HEK293T (cell line): ENCODE measurements at regions not wholly inside any gene's neighbourhood (a gene's known extent, or its start where the extent isn't known, plus 50 kb on each side); places are given as distances from the start of the nearest gene placed in this dataset.

Source experiments
- CTCF ChIA-PET: fragments of 350-600 bp; formaldehyde crosslinking; extraction: SDS; loops from one replicate; lab custom pipeline; 2021; ENCODE audit warnings: antibody characterized with exemption, inconsistent platforms; lab: Yijun Ruan, JAX
- POLR2A ChIA-PET: fragments of 350-600 bp; formaldehyde crosslinking; extraction: SDS; loops from one replicate; lab custom pipeline; 2020; ENCODE audit warnings: antibody characterized with exemption, inconsistent platforms; lab: Yijun Ruan, JAX
- DNase-seq: peaks from one replicate; pipeline ENCODE4 v3.0.0; 2012; ENCODE audit warnings: mixed read lengths; ENCODE audit errors: extremely low spot score
- ARNT ChIP-seq: fragments of 450-650 bp; IDR thresholded peaks from 2 replicates; pipeline ENCODE4 v1.6.1; 2017; ENCODE audit warnings: mild to moderate bottlenecking
- BHLHE40 ChIP-seq: fragments of 450-650 bp; IDR thresholded peaks from 2 replicates; pipeline ENCODE4 v1.6.1; 2016; ENCODE audit warnings: mild to moderate bottlenecking, moderate library complexity, borderline replicate concordance
- CTBP1 ChIP-seq: fragments of 450-650 bp; IDR thresholded peaks from 2 replicates; pipeline ENCODE4 v1.6.1; 2016; ENCODE audit warnings: borderline replicate concordance
- ELF4 ChIP-seq: fragments of 450-650 bp; IDR thresholded peaks from 2 replicates; pipeline ENCODE4 v1.6.1; 2017; ENCODE audit warnings: antibody characterized with exemption
- FOXA1 ChIP-seq: fragments of 450-650 bp; IDR thresholded peaks from 2 replicates; pipeline ENCODE4 v1.6.1; 2016; ENCODE audit warnings: mild to moderate bottlenecking
- FOXK2 ChIP-seq: fragments of 450-650 bp; IDR thresholded peaks from 2 replicates; pipeline ENCODE4 v1.6.1; 2016; ENCODE audit warnings: mild to moderate bottlenecking
- FOXM1 ChIP-seq: fragments of 450-650 bp; IDR thresholded peaks from 2 replicates; pipeline ENCODE4 v1.6.1; 2017; ENCODE audit warnings: mild to moderate bottlenecking, borderline replicate concordance
- HDGF ChIP-seq: fragments of 450-650 bp; IDR thresholded peaks from 2 replicates; pipeline ENCODE4 v1.6.1; 2017; ENCODE audit warnings: antibody characterized with exemption, borderline replicate concordance
- L3MBTL2 ChIP-seq: fragments of 450-650 bp; conservative IDR thresholded peaks from 2 replicates; pipeline ENCODE4 v1.6.1; 2016; ENCODE audit warnings: mild to moderate bottlenecking
- LEF1 ChIP-seq: fragments of 450-650 bp; IDR thresholded peaks from 2 replicates; pipeline ENCODE4 v1.6.1; 2017; ENCODE audit warnings: mild to moderate bottlenecking, borderline replicate concordance
- NFRKB ChIP-seq: fragments of 450-650 bp; IDR thresholded peaks from 2 replicates; pipeline ENCODE4 v1.6.1; 2016; ENCODE audit warnings: mild to moderate bottlenecking, moderate library complexity
- SP1 ChIP-seq: fragments of 450-650 bp; IDR thresholded peaks from 2 replicates; pipeline ENCODE4 v1.6.1; 2017
- SUZ12 ChIP-seq: fragments of 450-650 bp; IDR thresholded peaks from 2 replicates; pipeline ENCODE4 v1.6.1; 2016; ENCODE audit warnings: mild to moderate bottlenecking
- TARDBP ChIP-seq: fragments of 450-650 bp; IDR thresholded peaks from 2 replicates; pipeline ENCODE4 v1.6.1; 2016
- ZNF384 ChIP-seq: fragments of 450-650 bp; IDR thresholded peaks from 2 replicates; pipeline ENCODE4 v1.6.1; 2016
- TF ChIP-seq, protein P1 (sequence below): fragments of 450-650 bp; IDR thresholded peaks from 2 replicates; pipeline ENCODE4 v1.6.1; 2016

DNA sequence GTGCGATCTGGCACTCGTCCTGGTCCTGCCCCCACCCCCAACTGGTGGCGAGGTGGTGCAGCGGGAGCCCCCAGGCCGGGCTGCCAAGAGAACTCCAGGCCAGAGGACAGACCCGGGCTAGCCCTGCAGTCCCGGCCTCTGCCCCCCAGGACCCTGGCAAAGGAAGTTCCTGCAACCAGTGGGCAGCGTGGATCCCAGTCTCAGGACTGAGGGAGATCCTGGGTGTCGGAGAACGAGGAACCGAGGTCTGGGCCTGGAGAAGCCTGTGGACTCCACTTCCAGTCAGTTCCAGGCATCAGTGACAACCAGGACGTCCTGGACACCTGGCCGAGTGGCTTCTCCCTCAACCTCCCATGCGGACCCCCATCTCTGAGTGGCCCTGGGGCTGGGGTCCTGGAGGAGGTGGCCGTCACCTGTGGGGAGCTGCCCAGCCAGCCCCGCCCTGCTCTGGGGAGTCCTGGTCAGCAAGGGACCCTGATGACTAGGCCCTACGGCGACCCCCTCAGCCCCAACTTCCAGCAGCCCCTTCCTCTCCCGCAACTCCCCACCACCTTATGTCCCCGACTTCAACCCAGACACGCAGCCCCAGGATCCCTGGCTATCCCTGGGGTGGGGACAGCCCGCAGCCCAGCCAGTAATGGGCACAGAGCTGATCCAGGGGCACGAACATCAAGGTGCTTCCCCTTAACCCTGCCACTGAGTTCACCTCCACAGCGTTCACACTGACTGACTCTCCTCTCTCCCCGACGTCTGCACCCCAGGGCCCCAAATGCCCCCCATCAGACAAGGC is 53.7 kb upstream of the NKX1-1 start:
- ChIA-PET CTCF (no interaction called here), POLR2A (no interaction called here)
- TF ChIP-seq, protein P1, sequence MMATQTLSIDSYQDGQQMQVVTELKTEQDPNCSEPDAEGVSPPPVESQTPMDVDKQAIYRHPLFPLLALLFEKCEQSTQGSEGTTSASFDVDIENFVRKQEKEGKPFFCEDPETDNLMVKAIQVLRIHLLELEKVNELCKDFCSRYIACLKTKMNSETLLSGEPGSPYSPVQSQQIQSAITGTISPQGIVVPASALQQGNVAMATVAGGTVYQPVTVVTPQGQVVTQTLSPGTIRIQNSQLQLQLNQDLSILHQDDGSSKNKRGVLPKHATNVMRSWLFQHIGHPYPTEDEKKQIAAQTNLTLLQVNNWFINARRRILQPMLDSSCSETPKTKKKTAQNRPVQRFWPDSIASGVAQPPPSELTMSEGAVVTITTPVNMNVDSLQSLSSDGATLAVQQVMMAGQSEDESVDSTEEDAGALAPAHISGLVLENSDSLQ: no peak
- TF ChIP-seq ELF4: no peak
- TF ChIP-seq LEF1: no peak
- TF ChIP-seq SUZ12: no peak
- TF ChIP-seq NFRKB: no peak
- no peak for TF ChIP-seq ZNF384
- no peak for TF ChIP-seq SP1
- TF ChIP-seq ARNT: no peak
- TF ChIP-seq CTBP1: no peak
- no peak for TF ChIP-seq FOXA1
- TF ChIP-seq BHLHE40: no peak
- no peak for TF ChIP-seq L3MBTL2
- no peak for TF ChIP-seq FOXK2
- TF ChIP-seq TARDBP: no peak
- no peak for TF ChIP-seq FOXM1
- no peak for DNase-seq

- ChIA-PET POLR2A (no interaction called here), CTCF (no interaction called here)
- no peak for DNase-seq
- TF ChIP-seq FOXA1: no peak
- TF ChIP-seq LEF1: no peak
- no peak for TF ChIP-seq L3MBTL2
Measured at GRCh38 chr4:1459081-1459721, 53.0 kb upstream of the NKX1-1 start.

- ChIA-PET POLR2A (no interaction called here), CTCF (no interaction called here)
- DNase-seq: no peak
- no peak for TF ChIP-seq HDGF
- TF ChIP-seq FOXK2: no peak
- no peak for TF ChIP-seq L3MBTL2
- TF ChIP-seq NFRKB: no peak
- TF ChIP-seq SUZ12: no peak
- no peak for TF ChIP-seq FOXA1
- TF ChIP-seq ARNT: no peak
- TF ChIP-seq ZNF384: no peak
Measured at GRCh38 chr4:1458581-1458980, 52.3 kb upstream of the NKX1-1 start.
